Activated CD4-positive, alpha-beta T cell treated with anti-CD3 and anti-CD28 coated beads, Interleukin-2, amount 10 ng/mL, durations not matched to agents 7 days and 5 days (primary cell): ENCODE measurements at regions not wholly inside any gene's neighbourhood (a gene's known extent, or its start where the extent isn't known, plus 50 kb on each side); places are given as distances from the start of the nearest gene placed in this dataset.

Experiments
- CTCF ChIA-PET: fragments of 350-600 bp; sonication (Branson Sonifier 250); formaldehyde crosslinking; loops from one replicate; lab custom pipeline; 2021; ENCODE audit warnings: antibody characterized with exemption; lab: Charles Lee
- POLR2A ChIA-PET: fragments of 350-600 bp; sonication (Branson Sonifier 250); formaldehyde crosslinking; loops from one replicate; lab custom pipeline; 2021; ENCODE audit warnings: antibody characterized with exemption; lab: Charles Lee
- DNase-seq: peaks from one replicate; pipeline ENCODE4 v3.0.0-alpha.2; 2020
- H3K27ac Mint-ChIP-seq: one replicate; pipeline ENCODE4 v1.8.0; 2021; ENCODE audit warnings: mild to moderate bottlenecking, moderate library complexity, mixed read lengths
- H3K27me3 Mint-ChIP-seq: one replicate; pipeline ENCODE4 v1.8.0; 2021; ENCODE audit warnings: mixed read lengths
- H3K36me3 Mint-ChIP-seq: one replicate; pipeline ENCODE4 v1.8.0; 2021; ENCODE audit warnings: low read depth, mixed read lengths
- H3K4me1 Mint-ChIP-seq: one replicate; pipeline ENCODE4 v1.8.0; 2021; ENCODE audit warnings: mixed read lengths
- H3K4me3 Mint-ChIP-seq: one replicate; pipeline ENCODE4 v1.8.0; 2021; ENCODE audit warnings: mild to moderate bottlenecking, moderate library complexity, mixed read lengths
- H3K9me3 Mint-ChIP-seq: one replicate; pipeline ENCODE4 v1.8.0; 2021; ENCODE audit warnings: mixed read lengths

GRCh38 chr16:26772503-26772902 is 294.2 kb upstream of the C16orf82 start:
- DNase-seq, result no peak
- ChIA-PET CTCF (no interaction called here), POLR2A (no interaction called here)
- no peak overlapping the region for H3K27ac Mint-ChIP-seq
- peaks cover 3% of the 10 kb centered on the region for H3K4me1 Mint-ChIP-seq
- H3K4me3 Mint-ChIP-seq, result no peak overlapping the region
- no peaks in the 10 kb centered on the region for H3K36me3 Mint-ChIP-seq
- peaks cover 10% of the 10 kb centered on the region for H3K9me3 Mint-ChIP-seq
- H3K27me3 Mint-ChIP-seq, result peaks cover 10% of the 10 kb centered on the region

- no peak for DNase-seq
- CTCF ChIA-PET, result no interaction called here
- no peaks in the 10 kb centered on the region for H3K36me3 Mint-ChIP-seq
- H3K27me3 Mint-ChIP-seq, result peaks cover 27% of the 10 kb centered on the region
- H3K4me3 Mint-ChIP-seq, result no peak overlapping the region
- POLR2A ChIA-PET, result no interaction called here
- no peaks in the 10 kb centered on the region for H3K4me1 Mint-ChIP-seq
- H3K9me3 Mint-ChIP-seq, result peaks cover 10% of the 10 kb centered on the region
- H3K27ac Mint-ChIP-seq, result no peak overlapping the region
These were observed 288.9 kb upstream of the C16orf82 start for GRCh38 chr16:26777821-26778220.

- no peaks in the 10 kb centered on the region for H3K9me3 Mint-ChIP-seq
- no peak for DNase-seq
- POLR2A ChIA-PET, result no interaction called here
- H3K4me1 Mint-ChIP-seq, result no peaks in the 10 kb centered on the region
- peaks cover 8% of the 10 kb centered on the region for H3K27me3 Mint-ChIP-seq
- H3K36me3 Mint-ChIP-seq, result no peaks in the 10 kb centered on the region
- no peak overlapping the region for H3K4me3 Mint-ChIP-seq
- CTCF ChIA-PET, result no interaction called here
- no peak overlapping the region for H3K27ac Mint-ChIP-seq
These were observed 278.8 kb upstream of the C16orf82 start for GRCh38 chr16:26787924-26788323.

GRCh38 chr16:26791169-26791568 is 275.6 kb upstream of the C16orf82 start:
- Mint-ChIP-seq H3K36me3 (no peaks in the 10 kb centered on the region), H3K4me1 (peaks cover 5% of the 10 kb centered on the region), H3K4me3 (no peak overlapping the region), H3K27ac (no peak overlapping the region), H3K9me3 (no peaks in the 10 kb centered on the region), H3K27me3 (peaks cover 6% of the 10 kb centered on the region)
- POLR2A ChIA-PET, result no interaction called here
- CTCF ChIA-PET, result no interaction called here
- DNase-seq, result no peak

GRCh38 chr16:26795184-26795583 is 271.5 kb upstream of the C16orf82 start:
- Mint-ChIP-seq H3K27ac (no peak overlapping the region), H3K4me3 (no peak overlapping the region), H3K36me3 (no peaks in the 10 kb centered on the region), H3K9me3 (no peaks in the 10 kb centered on the region), H3K4me1 (peaks cover 5% of the 10 kb centered on the region), H3K27me3 (peaks cover 10% of the 10 kb centered on the region)
- POLR2A ChIA-PET, result no interaction called here
- CTCF ChIA-PET, result interaction anchor here (0.6 kb wide), 1 partner anchor 1789 kb away, joined by 4 read pairs; no protein-coding TSS in a partner anchor
- DNase-seq, result peak; percentile 37

- ChIA-PET POLR2A (no interaction called here), CTCF (no interaction called here)
- H3K27ac Mint-ChIP-seq, result no peak overlapping the region
- peaks cover 7% of the 10 kb centered on the region for H3K27me3 Mint-ChIP-seq
- no peaks in the 10 kb centered on the region for H3K9me3 Mint-ChIP-seq
- no peak for DNase-seq
- H3K36me3 Mint-ChIP-seq, result no peaks in the 10 kb centered on the region
- H3K4me1 Mint-ChIP-seq, result peaks cover 2% of the 10 kb centered on the region
- no peak overlapping the region for H3K4me3 Mint-ChIP-seq
These were observed 265.1 kb upstream of the C16orf82 start for GRCh38 chr16:26801628-26802027.

- H3K4me3 Mint-ChIP-seq, result no peak overlapping the region
- no peak overlapping the region for H3K27ac Mint-ChIP-seq
- no peak for DNase-seq
- CTCF ChIA-PET, result no interaction called here
- no peaks in the 10 kb centered on the region for H3K9me3 Mint-ChIP-seq
- peaks cover 7% of the 10 kb centered on the region for H3K27me3 Mint-ChIP-seq
- peaks cover 2% of the 10 kb centered on the region for H3K4me1 Mint-ChIP-seq
- POLR2A ChIA-PET, result no interaction called here
- no peaks in the 10 kb centered on the region for H3K36me3 Mint-ChIP-seq
These were observed 264.3 kb upstream of the C16orf82 start for GRCh38 chr16:26802440-26802839.

GRCh38 chr16:26802965-26803364 is 263.8 kb upstream of the C16orf82 start:
- Mint-ChIP-seq H3K36me3 (no peaks in the 10 kb centered on the region), H3K27ac (no peak overlapping the region), H3K9me3 (no peaks in the 10 kb centered on the region), H3K4me3 (no peak overlapping the region), H3K4me1 (peaks cover 2% of the 10 kb centered on the region), H3K27me3 (peaks cover 6% of the 10 kb centered on the region)
- DNase-seq, result no peak
- ChIA-PET POLR2A (no interaction called here), CTCF (no interaction called here)

- CTCF ChIA-PET, result interaction anchor here (0.6 kb wide), 1 partner anchor 34 kb away, joined by 3 read pairs; no protein-coding TSS in a partner anchor
- DNase-seq, result no peak
- peaks cover 3% of the 10 kb centered on the region for H3K27me3 Mint-ChIP-seq
- POLR2A ChIA-PET, result no interaction called here
- H3K4me1 Mint-ChIP-seq, result peaks cover 2% of the 10 kb centered on the region
- H3K4me3 Mint-ChIP-seq, result no peak overlapping the region
- no peak overlapping the region for H3K27ac Mint-ChIP-seq
- H3K9me3 Mint-ChIP-seq, result no peaks in the 10 kb centered on the region
- no peaks in the 10 kb centered on the region for H3K36me3 Mint-ChIP-seq
These were observed 260.1 kb upstream of the C16orf82 start for GRCh38 chr16:26806657-26807056.

GRCh38 chr16:26809461-26809860 is 257.3 kb upstream of the C16orf82 start:
- no peak overlapping the region for H3K4me3 Mint-ChIP-seq
- no peaks in the 10 kb centered on the region for H3K36me3 Mint-ChIP-seq
- ChIA-PET POLR2A (no interaction called here), CTCF (no interaction called here)
- H3K9me3 Mint-ChIP-seq, result no peaks in the 10 kb centered on the region
- peaks cover 3% of the 10 kb centered on the region for H3K27me3 Mint-ChIP-seq
- H3K27ac Mint-ChIP-seq, result no peak overlapping the region
- no peaks in the 10 kb centered on the region for H3K4me1 Mint-ChIP-seq
- no peak for DNase-seq

- Mint-ChIP-seq H3K27ac (no peak overlapping the region), H3K27me3 (no peaks in the 10 kb centered on the region), H3K9me3 (no peaks in the 10 kb centered on the region), H3K4me1 (no peaks in the 10 kb centered on the region), H3K36me3 (no peaks in the 10 kb centered on the region), H3K4me3 (no peak overlapping the region)
- ChIA-PET POLR2A (no interaction called here), CTCF (no interaction called here)
- DNase-seq, result no peak
These were observed 250.5 kb upstream of the C16orf82 start for GRCh38 chr16:26816266-26816665.

GRCh38 chr16:26816885-26817571 is 249.7 kb upstream of the C16orf82 start:
- H3K4me3 Mint-ChIP-seq, result no peak overlapping the region
- no peaks in the 10 kb centered on the region for H3K36me3 Mint-ChIP-seq
- no peak for DNase-seq
- no peaks in the 10 kb centered on the region for H3K27me3 Mint-ChIP-seq
- ChIA-PET CTCF (no interaction called here), POLR2A (interaction anchor here (0.6 kb wide), 1 partner anchor 126 kb away, joined by 12 read pairs; no protein-coding TSS in a partner anchor)
- H3K4me1 Mint-ChIP-seq, result no peaks in the 10 kb centered on the region
- no peaks in the 10 kb centered on the region for H3K9me3 Mint-ChIP-seq
- no peak overlapping the region for H3K27ac Mint-ChIP-seq

- POLR2A ChIA-PET, result no interaction called here
These were observed 248.3 kb upstream of the C16orf82 start for GRCh38 chr16:26818393-26818792.

GRCh38 chr16:26824469-26824868 is 242.3 kb upstream of the C16orf82 start:
- CTCF ChIA-PET, result no interaction called here

More at GRCh38 chr16:26818393-26818792, 248.3 kb upstream of the C16orf82 start:
- no peaks in the 10 kb centered on the region for H3K4me1 Mint-ChIP-seq
- no peak for DNase-seq
- H3K36me3 Mint-ChIP-seq, result no peaks in the 10 kb centered on the region
- no peak overlapping the region for H3K27ac Mint-ChIP-seq
- H3K4me3 Mint-ChIP-seq, result no peak overlapping the region
- CTCF ChIA-PET, result no interaction called here
- no peaks in the 10 kb centered on the region for H3K9me3 Mint-ChIP-seq
- H3K27me3 Mint-ChIP-seq, result no peaks in the 10 kb centered on the region

More at GRCh38 chr16:26824469-26824868, 242.3 kb upstream of the C16orf82 start:
- DNase-seq, result no peak
- Mint-ChIP-seq H3K36me3 (no peaks in the 10 kb centered on the region), H3K4me3 (no peak overlapping the region), H3K27ac (no peak overlapping the region), H3K4me1 (no peaks in the 10 kb centered on the region), H3K9me3 (no peaks in the 10 kb centered on the region), H3K27me3 (no peaks in the 10 kb centered on the region)
- POLR2A ChIA-PET, result no interaction called here
